GM18519 (cell line): ENCODE measurements at regions not wholly inside any gene's neighbourhood (a gene's known extent, or its start where the extent isn't known, plus 50 kb on each side); places are given as distances from the start of the nearest gene placed in this dataset.

ENCODE experiments used
- ATAC-seq: cut with Tn5 transposase; IDR thresholded peaks from one replicate; pipeline ENCODE4 v1.9.1; 2021; ENCODE audit warnings: mild to moderate bottlenecking, moderate library complexity; ENCODE audit not compliant: unreplicated experiment, low FRiP score

DNA sequence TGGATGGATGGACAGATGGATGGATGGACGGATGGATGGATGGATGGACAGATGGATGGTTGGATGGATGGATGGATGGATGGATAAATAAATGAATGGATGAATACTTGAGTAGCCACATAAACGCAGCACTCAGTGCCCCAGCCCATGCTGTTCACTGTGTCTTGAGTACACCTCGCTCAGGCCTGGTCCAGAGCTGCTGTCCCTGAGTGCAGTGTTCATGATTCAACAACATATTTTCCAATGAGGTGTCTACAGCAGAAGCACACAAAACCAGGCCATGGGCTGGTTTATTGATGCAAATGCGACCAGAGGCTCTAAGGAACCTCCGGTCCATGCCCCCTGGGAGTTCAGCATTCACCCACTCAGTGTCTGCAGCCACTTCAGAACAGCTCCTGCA, 584.3 kb downstream of the BRD1 start:
- ATAC-seq: no peak

GRCh38 chr22:49242480-49242879, 585.2 kb downstream of the BRD1 start:
- ATAC-seq: no peak

- ATAC-seq: no peak
Observed at GRCh38 chr22:49241174-49241851, 586.4 kb downstream of the BRD1 start.

GRCh38 chr22:49240472-49240871, 587.2 kb downstream of the BRD1 start:
- ATAC-seq: no peak

- no peak for ATAC-seq
Observed at GRCh38 chr22:49240016-49240380, 587.7 kb downstream of the BRD1 start.

DNA sequence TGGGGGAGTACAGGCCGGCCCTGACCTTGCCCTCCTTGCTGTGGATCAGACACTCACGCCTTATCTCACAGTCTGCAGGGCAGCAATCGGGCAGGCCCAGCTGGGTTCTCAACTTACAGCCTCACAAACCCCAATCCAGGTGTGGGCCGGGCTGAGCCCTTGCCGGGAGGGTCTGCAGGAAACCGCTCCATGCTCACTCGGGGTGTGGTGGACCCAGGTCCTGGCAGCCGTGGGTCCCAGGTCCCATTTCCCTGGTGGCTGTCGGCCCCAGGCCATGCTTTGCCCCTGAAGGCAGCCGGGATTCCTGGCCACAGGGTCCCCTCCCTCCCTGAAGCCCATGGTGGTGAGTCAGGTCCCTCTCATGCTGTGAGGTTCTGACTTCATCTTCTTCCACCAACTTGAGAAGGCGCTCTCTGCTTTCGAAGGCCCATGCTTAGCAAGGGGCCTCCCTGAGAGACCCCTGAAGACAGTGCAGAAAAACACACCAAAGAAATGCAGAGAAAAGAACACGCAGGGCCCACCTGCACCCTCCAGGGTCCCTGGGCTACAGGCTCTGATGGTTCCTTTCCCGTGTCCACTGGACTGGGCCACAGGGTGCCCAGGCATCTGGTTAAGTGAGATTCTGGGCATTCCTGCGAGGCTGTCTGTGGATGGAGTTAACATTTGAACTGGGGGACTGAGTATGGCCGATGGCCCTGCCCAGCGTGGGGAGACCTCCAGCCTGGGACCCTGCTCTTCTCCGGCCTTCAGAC, 588.2 kb downstream of the BRD1 start:
- ATAC-seq: no peak

- ATAC-seq: no peak
Observed at GRCh38 chr22:49238181-49239141, 589.2 kb downstream of the BRD1 start.

DNA sequence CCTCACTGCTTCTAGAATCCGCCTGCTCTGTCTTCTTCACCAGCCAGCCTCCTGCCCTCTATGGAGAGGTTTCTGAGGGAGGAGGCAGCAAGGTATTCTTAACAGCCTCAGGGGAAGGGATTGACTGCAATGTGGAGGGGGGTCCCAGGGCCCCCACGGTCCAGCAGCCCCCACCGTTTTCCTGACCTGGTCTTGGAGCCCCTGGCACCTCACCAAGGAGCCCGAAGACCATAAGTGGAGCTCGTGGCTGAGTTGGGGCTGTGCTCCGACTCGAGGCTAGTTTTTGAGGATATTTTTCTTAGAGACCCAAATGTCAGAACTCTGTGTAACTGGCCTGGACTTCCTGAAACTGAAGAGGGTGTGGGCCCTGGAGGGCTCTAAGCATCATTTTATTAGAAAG, 590.0 kb downstream of the BRD1 start:
- ATAC-seq: no peak

- ATAC-seq: no peak
Observed at GRCh38 chr22:49237279-49237678, 590.4 kb downstream of the BRD1 start.

DNA sequence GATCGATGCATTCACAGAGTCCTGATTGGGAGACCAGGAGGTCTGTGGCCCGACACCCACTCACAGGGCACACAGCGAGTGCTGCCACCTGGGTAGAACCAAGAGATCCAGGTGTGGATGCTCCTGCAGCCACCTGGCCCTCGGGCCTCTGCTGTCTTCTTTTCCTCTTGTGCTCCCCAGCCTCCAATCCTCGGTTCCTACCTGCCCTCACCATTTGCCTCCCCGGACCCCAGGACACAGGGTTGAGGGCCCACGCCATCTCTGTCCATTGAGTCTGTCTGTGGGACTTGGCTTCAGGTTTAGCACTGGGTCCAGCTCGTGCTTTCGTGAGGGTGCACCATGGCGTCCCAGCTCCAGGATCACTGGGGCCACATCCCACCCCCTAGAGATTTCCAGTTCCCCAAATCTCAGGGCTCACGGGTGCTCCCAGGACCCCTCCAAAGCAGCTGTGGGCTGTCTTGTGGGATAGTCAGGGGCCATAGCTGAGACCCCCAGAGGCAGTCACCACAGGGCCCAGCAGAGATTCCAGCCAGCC, 591.1 kb downstream of the BRD1 start:
- no peak for ATAC-seq

DNA sequence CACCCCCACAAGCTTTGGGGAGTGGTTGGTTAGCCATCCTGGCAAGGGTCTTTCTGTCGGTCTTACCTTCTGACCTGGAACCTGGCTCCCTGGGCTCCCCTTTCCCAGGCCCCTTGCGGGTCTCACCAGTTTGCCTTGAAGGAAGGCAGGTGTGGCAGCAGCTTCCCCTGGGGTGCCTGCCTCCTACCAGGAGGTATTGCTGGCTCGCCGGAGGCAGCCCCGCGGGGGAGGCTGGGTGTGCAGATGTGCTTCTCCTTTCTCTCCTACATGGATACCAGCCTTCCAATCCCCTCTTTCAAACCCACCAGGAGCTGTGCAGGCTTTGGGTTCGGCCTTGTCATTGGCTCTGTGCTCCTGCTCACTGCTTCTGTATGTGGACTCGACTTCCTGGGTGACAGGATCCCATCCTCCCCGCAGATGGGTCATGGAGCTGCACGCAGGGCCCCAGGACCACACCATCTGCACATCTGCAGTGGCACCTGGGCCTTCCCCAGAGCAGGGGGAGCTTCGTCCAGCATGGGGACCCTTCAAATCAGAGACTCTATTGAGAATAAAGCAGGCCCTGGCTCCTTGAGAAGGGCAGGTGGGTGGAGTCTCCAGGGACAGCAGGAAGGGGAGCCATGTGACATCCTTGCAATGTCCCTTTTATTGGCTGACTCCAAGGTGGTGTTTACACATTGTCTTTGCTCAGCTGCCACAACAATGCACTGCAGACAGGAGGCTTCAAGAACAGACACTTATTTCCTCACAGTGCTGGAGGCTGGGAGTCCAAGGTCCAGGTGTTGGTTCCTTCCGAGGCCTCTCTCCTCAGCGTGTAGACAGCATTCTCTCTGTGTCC, 592.0 kb downstream of the BRD1 start:
- ATAC-seq: no peak

DNA sequence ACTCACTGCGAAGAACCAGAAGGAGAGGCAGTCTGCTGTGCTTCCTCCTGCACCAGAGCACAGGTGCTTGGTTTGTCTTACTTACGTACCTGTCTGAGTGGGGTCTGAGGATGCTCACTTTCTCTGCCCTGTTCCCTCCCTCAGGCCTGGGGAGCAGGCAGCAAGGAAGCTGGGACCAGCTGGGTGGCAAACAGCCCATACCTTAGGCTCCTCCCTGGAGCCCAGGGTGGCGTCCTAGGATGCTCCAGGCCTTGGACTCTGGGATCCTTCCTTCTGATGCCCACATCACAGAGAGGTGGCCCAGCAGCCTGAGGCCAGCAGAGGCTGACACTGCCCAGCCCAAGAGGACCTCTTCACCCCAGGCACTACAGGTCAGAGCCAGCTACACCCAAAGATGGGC, 593.2 kb downstream of the BRD1 start:
- ATAC-seq: no peak

GRCh38 chr22:49233507-49234100, 594.1 kb downstream of the BRD1 start:
- no peak for ATAC-seq

- no peak for ATAC-seq
Observed at GRCh38 chr22:49232319-49233067, 595.2 kb downstream of the BRD1 start.

- no peak for ATAC-seq
Observed at GRCh38 chr22:49230194-49230577, 597.5 kb downstream of the BRD1 start.

DNA sequence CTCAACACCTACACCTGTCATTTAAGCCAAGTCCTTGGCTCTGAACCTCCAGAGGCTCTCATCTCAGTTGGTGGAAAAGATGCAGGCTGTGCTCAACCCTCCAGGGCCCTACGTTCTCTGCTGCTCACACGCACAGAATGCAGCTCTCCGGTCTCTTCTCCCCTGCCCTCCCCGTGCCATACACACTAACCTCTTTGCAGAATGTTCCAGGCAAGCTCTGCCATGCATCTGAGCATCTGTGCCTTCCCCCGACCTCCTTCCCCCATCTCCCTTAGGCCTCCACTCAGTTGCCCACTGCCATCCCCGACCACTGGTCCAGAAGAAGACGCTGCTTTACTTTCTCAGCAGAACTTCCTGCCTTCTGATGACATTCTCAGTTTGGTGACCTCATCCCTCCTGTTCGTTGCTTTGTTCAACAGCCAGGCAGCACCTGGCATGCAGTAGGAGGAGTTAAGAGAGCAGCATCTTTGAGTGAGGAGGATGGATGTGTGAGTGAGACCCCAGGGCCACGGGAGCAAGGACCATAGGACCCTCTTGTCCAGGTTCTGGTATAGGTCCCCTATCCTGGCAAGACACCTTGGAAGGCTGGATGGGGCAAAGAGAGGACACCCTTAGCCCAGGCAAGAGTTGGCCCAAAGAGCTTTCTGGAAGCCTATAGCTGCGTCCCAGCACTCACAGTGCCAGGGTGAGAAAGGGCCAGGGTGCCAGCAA, 598.0 kb downstream of the BRD1 start:
- ATAC-seq: no peak

DNA sequence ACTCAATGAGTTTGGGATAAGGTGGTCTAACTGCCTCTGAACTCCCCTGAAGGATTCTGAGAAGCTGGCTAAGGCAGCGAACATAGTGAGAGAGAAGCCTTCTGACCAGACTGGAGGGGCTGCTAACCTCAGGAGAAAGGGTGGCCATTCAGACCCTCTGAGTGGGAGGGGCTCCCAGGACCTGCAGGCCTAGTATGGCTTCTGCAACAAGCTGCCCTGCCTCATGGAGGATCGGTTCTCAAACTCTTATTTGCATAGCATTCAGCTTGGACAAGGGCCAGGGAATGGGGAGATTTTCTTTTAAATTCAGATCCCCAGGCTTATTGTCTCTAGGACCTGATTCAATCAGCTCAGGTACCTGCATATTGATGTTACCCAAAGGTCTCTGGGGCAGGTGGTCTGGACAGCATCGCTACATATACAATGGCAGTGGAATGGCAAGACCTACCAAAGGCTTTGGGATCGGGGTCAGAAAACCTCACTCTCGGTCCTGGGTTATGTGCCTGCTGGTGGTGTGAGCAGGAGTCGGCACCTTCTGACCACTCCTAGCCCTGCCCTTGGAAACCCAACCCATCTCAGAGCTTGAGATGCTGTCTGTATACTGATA, 599.1 kb downstream of the BRD1 start:
- ATAC-seq: no peak

GRCh38 chr22:49227670-49228069, 600.0 kb downstream of the BRD1 start:
- ATAC-seq: no peak
